Neural cell (in vitro differentiated cells): ENCODE measurements at regions not wholly inside any gene's neighbourhood (a gene's known extent, or its start where the extent isn't known, plus 50 kb on each side); places are given as distances from the start of the nearest gene placed in this dataset.

Experiments used
- H2AFZ ChIP-seq: fragments of 200-600, 300-800 bp; sonication (generic), shearing (Covaris generic); 2 replicates; pipeline ENCODE4 v1.6.0; 2014; ENCODE audit warnings: low read depth, mild to moderate bottlenecking, antibody characterized with exemption, low read length, moderate library complexity
- H3F3A ChIP-seq: fragments of 200-600 bp; shearing (Covaris generic); 2 replicates; pipeline ENCODE4 v1.6.1; 2016; ENCODE audit warnings: mild to moderate bottlenecking, moderate library complexity, mixed read lengths, antibody characterized with exemption, low read length; ENCODE audit not compliant: insufficient read depth, poor library complexity, severe bottlenecking
- H3K27ac ChIP-seq: fragments of 200-600, 300-800 bp; sonication (generic), shearing (Covaris generic); 2 replicates; pipeline ENCODE4 v1.5.1; 2014; ENCODE audit warnings: mild to moderate bottlenecking, low read length, moderate library complexity
- H3K27me3 ChIP-seq: fragments of 300-800, 200-600 bp; sonication (generic), shearing (Covaris generic); 2 replicates; pipeline ENCODE4 v1.6.0; 2014; ENCODE audit warnings: mild to moderate bottlenecking, low read depth, low read length, moderate library complexity; ENCODE audit not compliant: insufficient read depth
- H3K36me3 ChIP-seq: fragments of 300-800, 200-600 bp; sonication (generic), shearing (Covaris generic); 2 replicates; pipeline ENCODE4 v1.5.1; 2014; ENCODE audit warnings: mild to moderate bottlenecking, antibody characterized with exemption, low read length, moderate library complexity; ENCODE audit not compliant: insufficient read depth
- H3K4me2 ChIP-seq: fragments of 300-800, 200-600 bp; sonication (generic), shearing (Covaris generic); 2 replicates; pipeline ENCODE4 v1.6.0; 2014; ENCODE audit warnings: mild to moderate bottlenecking, low read length
- H3K4me3 ChIP-seq: fragments of 300-800, 200-600 bp; sonication (generic), shearing (Covaris generic); 2 replicates; pipeline ENCODE4 v1.5.1; 2014; ENCODE audit warnings: mild to moderate bottlenecking, low read length, moderate library complexity
- H3K79me2 ChIP-seq: fragments of 200-600 bp; shearing (Covaris generic); replicated peaks from 2 replicates; pipeline ENCODE4 v1.6.0; 2014; ENCODE audit warnings: mild to moderate bottlenecking, low read length, moderate library complexity; ENCODE audit not compliant: insufficient read depth
- H3K9ac ChIP-seq: fragments of 300-800, 200-600 bp; sonication (generic), shearing (Covaris generic); 2 replicates; pipeline ENCODE4 v1.6.1; 2016; ENCODE audit warnings: mild to moderate bottlenecking, low read length, mixed read lengths
- H3K9me2 ChIP-seq: fragments of 200-600 bp; shearing (Covaris generic); 2 replicates; pipeline ENCODE4 v1.6.1; 2016; ENCODE audit warnings: mild to moderate bottlenecking, low read length, mixed read lengths; ENCODE audit not compliant: insufficient read depth
- H3K9me3 ChIP-seq: fragments of 200-600, 300-800 bp; sonication (generic), shearing (Covaris generic); 2 replicates; pipeline ENCODE4 v1.6.1; 2016; ENCODE audit warnings: mild to moderate bottlenecking, mixed run types, low read length, moderate library complexity, mixed read lengths
- H4K20me1 ChIP-seq: fragments of 200-600 bp; shearing (Covaris generic); 2 replicates; pipeline ENCODE4 v1.6.1; 2016; ENCODE audit warnings: mild to moderate bottlenecking, mixed run types; ENCODE audit not compliant: insufficient read depth
- EP300 ChIP-seq: fragments of 450-650 bp; conservative IDR thresholded peaks from 2 replicates; pipeline ENCODE4 v1.6.1; 2014; ENCODE audit warnings: antibody characterized with exemption, mild to moderate bottlenecking, moderate library complexity; ENCODE audit not compliant: poor library complexity, severe bottlenecking
- EZH2 ChIP-seq: fragments of 200-600, 300-800 bp; shearing (Covaris generic), sonication (generic); IDR thresholded peaks from 2 replicates; pipeline ENCODE4 v1.6.1; 2014; ENCODE audit warnings: antibody characterized with exemption, low read length, borderline replicate concordance, mild to moderate bottlenecking; ENCODE audit not compliant: insufficient read depth, poor library complexity, severe bottlenecking
- MXI1 ChIP-seq: fragments of 450-650 bp; conservative IDR thresholded peaks from 2 replicates; pipeline ENCODE4 v1.6.1; 2014; ENCODE audit warnings: antibody characterized with exemption, mild to moderate bottlenecking; ENCODE audit not compliant: poor library complexity, severe bottlenecking
- POLR2AphosphoS5 ChIP-seq: IDR thresholded peaks from 2 replicates; pipeline ENCODE4 v1.6.1; 2012
- RAD21 ChIP-seq: fragments of 450-650 bp; conservative IDR thresholded peaks from 2 replicates; pipeline ENCODE4 v1.6.1; 2014; ENCODE audit warnings: antibody characterized with exemption, mild to moderate bottlenecking, moderate library complexity
- SMC3 ChIP-seq: fragments of 450-650 bp; conservative IDR thresholded peaks from 2 replicates; pipeline ENCODE4 v1.6.1; 2014; ENCODE audit warnings: antibody characterized with exemption, mild to moderate bottlenecking, moderate library complexity; ENCODE audit not compliant: poor library complexity
- TAF1 ChIP-seq: IDR thresholded peaks from 2 replicates; pipeline ENCODE4 v1.6.1; 2012; ENCODE audit warnings: low read depth
- TF ChIP-seq, protein P1 (sequence below): IDR thresholded peaks from 2 replicates; pipeline ENCODE4 v1.6.1; 2012; ENCODE audit warnings: borderline replicate concordance
- TF ChIP-seq, protein P2 (sequence below): fragments of 450-650 bp; IDR thresholded peaks from 2 replicates; pipeline ENCODE4 v1.5.1; 2014; ENCODE audit warnings: antibody characterized with exemption, mild to moderate bottlenecking, moderate library complexity; ENCODE audit not compliant: poor library complexity, severe bottlenecking

DNA sequence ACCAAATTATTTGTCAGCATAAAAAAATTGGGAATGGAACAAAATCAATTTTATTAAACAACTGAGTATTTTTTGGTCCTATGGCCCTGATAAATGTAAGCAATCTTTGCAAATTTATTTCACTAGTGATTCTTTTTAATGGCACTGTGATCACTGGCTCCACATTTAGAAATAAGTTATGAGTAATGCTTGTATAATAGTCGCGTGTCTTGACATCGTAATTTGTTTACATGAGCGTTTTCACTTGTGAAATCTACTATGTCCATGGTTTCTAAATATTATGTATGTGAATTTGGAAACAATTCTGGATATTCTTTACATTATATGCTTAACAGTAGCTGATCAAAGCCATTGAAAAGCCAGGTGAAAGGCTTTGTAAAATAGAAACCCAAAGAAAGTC, 817.5 kb downstream of the EFNA5 start:
- no peaks in the 10 kb centered on the region for H3K79me2 ChIP-seq

DNA sequence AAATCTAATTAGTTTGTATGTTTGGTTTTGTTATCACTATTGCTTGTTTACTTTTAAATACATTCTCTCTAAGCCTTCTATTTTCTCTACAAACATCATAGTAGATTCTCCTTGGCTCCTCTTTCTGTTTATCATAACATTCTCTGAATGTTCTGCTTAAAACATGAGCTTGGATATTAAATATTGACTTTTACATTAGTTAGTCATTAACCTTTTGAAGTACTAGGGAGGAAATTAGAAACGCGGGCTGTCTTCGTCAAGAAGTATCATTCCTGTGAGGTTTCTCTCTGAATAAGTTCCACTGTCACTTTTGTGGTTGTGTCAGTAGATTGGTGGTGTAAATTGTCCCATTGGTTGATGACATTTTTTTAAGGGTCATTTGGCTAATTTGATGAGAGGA, 821.5 kb downstream of the EFNA5 start:
- H3K27me3 ChIP-seq = no peaks in the 10 kb centered on the region
- H3K36me3 ChIP-seq = no peaks in the 10 kb centered on the region
- no peak overlapping the region for H3K27ac ChIP-seq
- H3K9ac ChIP-seq = no peak overlapping the region
- H3F3A ChIP-seq = no peaks in the 10 kb centered on the region
- TF ChIP-seq, protein P1, sequence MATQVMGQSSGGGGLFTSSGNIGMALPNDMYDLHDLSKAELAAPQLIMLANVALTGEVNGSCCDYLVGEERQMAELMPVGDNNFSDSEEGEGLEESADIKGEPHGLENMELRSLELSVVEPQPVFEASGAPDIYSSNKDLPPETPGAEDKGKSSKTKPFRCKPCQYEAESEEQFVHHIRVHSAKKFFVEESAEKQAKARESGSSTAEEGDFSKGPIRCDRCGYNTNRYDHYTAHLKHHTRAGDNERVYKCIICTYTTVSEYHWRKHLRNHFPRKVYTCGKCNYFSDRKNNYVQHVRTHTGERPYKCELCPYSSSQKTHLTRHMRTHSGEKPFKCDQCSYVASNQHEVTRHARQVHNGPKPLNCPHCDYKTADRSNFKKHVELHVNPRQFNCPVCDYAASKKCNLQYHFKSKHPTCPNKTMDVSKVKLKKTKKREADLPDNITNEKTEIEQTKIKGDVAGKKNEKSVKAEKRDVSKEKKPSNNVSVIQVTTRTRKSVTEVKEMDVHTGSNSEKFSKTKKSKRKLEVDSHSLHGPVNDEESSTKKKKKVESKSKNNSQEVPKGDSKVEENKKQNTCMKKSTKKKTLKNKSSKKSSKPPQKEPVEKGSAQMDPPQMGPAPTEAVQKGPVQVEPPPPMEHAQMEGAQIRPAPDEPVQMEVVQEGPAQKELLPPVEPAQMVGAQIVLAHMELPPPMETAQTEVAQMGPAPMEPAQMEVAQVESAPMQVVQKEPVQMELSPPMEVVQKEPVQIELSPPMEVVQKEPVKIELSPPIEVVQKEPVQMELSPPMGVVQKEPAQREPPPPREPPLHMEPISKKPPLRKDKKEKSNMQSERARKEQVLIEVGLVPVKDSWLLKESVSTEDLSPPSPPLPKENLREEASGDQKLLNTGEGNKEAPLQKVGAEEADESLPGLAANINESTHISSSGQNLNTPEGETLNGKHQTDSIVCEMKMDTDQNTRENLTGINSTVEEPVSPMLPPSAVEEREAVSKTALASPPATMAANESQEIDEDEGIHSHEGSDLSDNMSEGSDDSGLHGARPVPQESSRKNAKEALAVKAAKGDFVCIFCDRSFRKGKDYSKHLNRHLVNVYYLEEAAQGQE = no peak
- no peak for TF ChIP-seq EZH2
- no peak for TF ChIP-seq MXI1
- no peak for TF ChIP-seq SMC3
- TF ChIP-seq POLR2AphosphoS5 = no peak
- TF ChIP-seq, protein P2, sequence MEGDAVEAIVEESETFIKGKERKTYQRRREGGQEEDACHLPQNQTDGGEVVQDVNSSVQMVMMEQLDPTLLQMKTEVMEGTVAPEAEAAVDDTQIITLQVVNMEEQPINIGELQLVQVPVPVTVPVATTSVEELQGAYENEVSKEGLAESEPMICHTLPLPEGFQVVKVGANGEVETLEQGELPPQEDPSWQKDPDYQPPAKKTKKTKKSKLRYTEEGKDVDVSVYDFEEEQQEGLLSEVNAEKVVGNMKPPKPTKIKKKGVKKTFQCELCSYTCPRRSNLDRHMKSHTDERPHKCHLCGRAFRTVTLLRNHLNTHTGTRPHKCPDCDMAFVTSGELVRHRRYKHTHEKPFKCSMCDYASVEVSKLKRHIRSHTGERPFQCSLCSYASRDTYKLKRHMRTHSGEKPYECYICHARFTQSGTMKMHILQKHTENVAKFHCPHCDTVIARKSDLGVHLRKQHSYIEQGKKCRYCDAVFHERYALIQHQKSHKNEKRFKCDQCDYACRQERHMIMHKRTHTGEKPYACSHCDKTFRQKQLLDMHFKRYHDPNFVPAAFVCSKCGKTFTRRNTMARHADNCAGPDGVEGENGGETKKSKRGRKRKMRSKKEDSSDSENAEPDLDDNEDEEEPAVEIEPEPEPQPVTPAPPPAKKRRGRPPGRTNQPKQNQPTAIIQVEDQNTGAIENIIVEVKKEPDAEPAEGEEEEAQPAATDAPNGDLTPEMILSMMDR = no peak
- TF ChIP-seq EP300 = no peak
- TF ChIP-seq TAF1 = no peak
- TF ChIP-seq RAD21 = no peak
- no peak overlapping the region for H2AFZ ChIP-seq
- no peak overlapping the region for H3K4me2 ChIP-seq
- no peaks in the 10 kb centered on the region for H3K9me2 ChIP-seq
- no peaks in the 10 kb centered on the region for H3K9me3 ChIP-seq
- no peaks in the 10 kb centered on the region for H3K79me2 ChIP-seq
- H4K20me1 ChIP-seq = no peaks in the 10 kb centered on the region
- no peak overlapping the region for H3K4me3 ChIP-seq

More for the DNA sequence above, 817.5 kb downstream of the EFNA5 start:
- Histone ChIP-seq H3K9ac (no peak overlapping the region), H2AFZ (no peak overlapping the region), H3K9me3 (no peaks in the 10 kb centered on the region), H3K9me2 (no peaks in the 10 kb centered on the region), H3K36me3 (no peaks in the 10 kb centered on the region), H3F3A (no peaks in the 10 kb centered on the region), H3K4me3 (no peak overlapping the region), H3K27me3 (no peaks in the 10 kb centered on the region), H3K27ac (no peak overlapping the region), H4K20me1 (no peaks in the 10 kb centered on the region), H3K4me2 (no peak overlapping the region)
- TF ChIP-seq POLR2AphosphoS5 (no peak), SMC3 (no peak), MXI1 (no peak), EP300 (no peak), EZH2 (no peak)
- TF ChIP-seq, protein P2 = no peak
- TF ChIP-seq, protein P1 = no peak
